K562 (cell line): ENCODE measurements at regions not wholly inside any gene's neighbourhood (a gene's known extent, or its start where the extent isn't known, plus 50 kb on each side); places are given as distances from the start of the nearest gene placed in this dataset.

Experiments
- IFI16 ChIP-seq: fragments of 250-450 bp; sonication (Bioruptor Pico); IDR thresholded peaks from 2 replicates; pipeline ENCODE4 v2.1.2; 2022; ENCODE audit warnings: mild to moderate bottlenecking, inconsistent platforms
- PHB ChIP-seq: fragments of 250-450 bp; sonication (Bioruptor Pico); IDR thresholded peaks from 2 replicates; pipeline ENCODE4 v1.5.0; 2021
- POLR2A ChIP-seq: fragments of 450-650 bp; conservative IDR thresholded peaks from 2 replicates; pipeline ENCODE4 v1.6.1; 2016
- PTTG1 ChIP-seq: fragments of 450-650 bp; IDR thresholded peaks from 2 replicates; pipeline ENCODE4 v1.6.1; 2016; ENCODE audit warnings: low read depth, mild to moderate bottlenecking, missing genetic modification characterization, missing compliant biosample characterization
- ZNF274 ChIP-seq: IDR thresholded peaks from 2 replicates; pipeline ENCODE4 v1.6.1; 2011; ENCODE audit warnings: low read depth, mild to moderate bottlenecking, low read length, moderate library complexity, borderline replicate concordance
- ZNF507 ChIP-seq: conservative IDR thresholded peaks from 2 replicates; pipeline ENCODE4 v1.6.1; 2017; ENCODE audit warnings: missing genetic modification characterization, missing compliant biosample characterization
- TF ChIP-seq, protein P1 (sequence below): IDR thresholded peaks from 3 replicates; pipeline ENCODE4 v1.6.1; 2011; ENCODE audit warnings: borderline replicate concordance, mild to moderate bottlenecking, moderate library complexity; ENCODE audit not compliant: insufficient read length; ENCODE audit errors: extremely low read depth

DNA sequence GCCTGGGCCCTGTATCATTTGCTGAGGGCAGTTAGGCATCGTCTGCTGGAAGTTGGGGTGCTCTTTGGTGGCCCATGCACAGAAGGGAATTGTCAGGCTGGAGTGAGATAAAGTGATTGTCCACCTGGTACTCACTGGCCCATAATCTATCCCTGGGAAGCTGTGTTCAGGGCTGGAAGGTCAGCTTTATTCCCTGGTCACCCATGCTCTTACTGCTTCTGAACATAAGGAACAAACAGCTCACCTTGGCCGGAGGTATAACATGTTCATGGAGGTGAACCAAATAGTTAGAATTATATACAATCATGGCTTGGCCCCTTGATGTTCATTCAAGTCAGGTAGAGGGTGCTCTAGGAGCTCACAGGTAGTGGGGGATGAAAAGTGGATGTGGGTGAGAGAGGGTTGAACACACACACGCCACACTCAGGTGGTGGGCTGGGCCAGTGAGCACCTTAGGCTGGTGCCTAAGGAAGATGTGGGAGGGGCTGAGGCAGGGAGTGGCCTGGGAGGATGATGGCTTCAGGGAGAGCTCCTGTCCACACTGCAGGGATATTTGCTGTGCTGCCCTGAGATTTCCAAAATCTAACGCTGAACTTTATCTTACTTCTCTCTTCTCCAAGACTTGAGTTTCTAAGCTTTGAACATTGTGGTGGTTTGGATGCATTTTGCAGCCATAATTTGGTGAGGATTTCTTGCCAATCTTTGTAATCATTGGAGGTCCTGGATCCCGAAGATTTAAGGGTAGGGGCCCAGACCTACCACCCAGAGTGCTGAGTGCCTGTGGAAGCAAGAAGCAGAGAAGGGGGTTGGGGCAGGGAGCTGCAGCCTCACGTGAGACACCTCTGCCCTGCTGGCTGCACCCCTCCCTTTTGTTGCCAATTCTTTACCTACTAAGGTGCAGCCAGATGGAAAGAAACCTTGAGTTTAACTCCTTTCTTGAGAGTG, 420.6 kb downstream of the ZNF536 start:
- TF ChIP-seq POLR2A: no peak
- no peak for TF ChIP-seq ZNF274
- TF ChIP-seq PHB: no peak
- no peak for TF ChIP-seq IFI16 (CRISPR knock-in tag)
- TF ChIP-seq PTTG1 (tag): no peak
- no peak for TF ChIP-seq ZNF507 (tag)
- TF ChIP-seq, protein P1, sequence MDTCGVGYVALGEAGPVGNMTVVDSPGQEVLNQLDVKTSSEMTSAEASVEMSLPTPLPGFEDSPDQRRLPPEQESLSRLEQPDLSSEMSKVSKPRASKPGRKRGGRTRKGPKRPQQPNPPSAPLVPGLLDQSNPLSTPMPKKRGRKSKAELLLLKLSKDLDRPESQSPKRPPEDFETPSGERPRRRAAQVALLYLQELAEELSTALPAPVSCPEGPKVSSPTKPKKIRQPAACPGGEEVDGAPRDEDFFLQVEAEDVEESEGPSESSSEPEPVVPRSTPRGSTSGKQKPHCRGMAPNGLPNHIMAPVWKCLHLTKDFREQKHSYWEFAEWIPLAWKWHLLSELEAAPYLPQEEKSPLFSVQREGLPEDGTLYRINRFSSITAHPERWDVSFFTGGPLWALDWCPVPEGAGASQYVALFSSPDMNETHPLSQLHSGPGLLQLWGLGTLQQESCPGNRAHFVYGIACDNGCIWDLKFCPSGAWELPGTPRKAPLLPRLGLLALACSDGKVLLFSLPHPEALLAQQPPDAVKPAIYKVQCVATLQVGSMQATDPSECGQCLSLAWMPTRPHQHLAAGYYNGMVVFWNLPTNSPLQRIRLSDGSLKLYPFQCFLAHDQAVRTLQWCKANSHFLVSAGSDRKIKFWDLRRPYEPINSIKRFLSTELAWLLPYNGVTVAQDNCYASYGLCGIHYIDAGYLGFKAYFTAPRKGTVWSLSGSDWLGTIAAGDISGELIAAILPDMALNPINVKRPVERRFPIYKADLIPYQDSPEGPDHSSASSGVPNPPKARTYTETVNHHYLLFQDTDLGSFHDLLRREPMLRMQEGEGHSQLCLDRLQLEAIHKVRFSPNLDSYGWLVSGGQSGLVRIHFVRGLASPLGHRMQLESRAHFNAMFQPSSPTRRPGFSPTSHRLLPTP: no peak
